ENCODE measurements at regions not wholly inside any gene's neighbourhood (a gene's known extent, or its start where the extent isn't known, plus 50 kb on each side); places are given as distances from the start of the nearest gene placed in this dataset.

- no peak for DNase-seq (ENCODE audit: low read depth in 2 of 2)
Measured at GRCh38 chr20:19077370-19078220, 134.8 kb upstream of the SLC24A3 start.

- DNase-seq (ENCODE audit: low read depth in 2 of 2): no peak
Measured at GRCh38 chr20:19078448-19079373, 133.7 kb upstream of the SLC24A3 start.

GRCh38 chr20:19079536-19080299 lies 132.7 kb upstream of the SLC24A3 start:
- peak; percentile 4 to 11 for DNase-seq (ENCODE audit: low read depth in 2 of 2)

GRCh38 chr20:19081937-19082336 lies 130.5 kb upstream of the SLC24A3 start:
- no peak for DNase-seq (ENCODE audit: low read depth in 2 of 2)

- no peak for DNase-seq (ENCODE audit: low read depth in 2 of 2)
Measured at GRCh38 chr20:19083136-19083621, 129.3 kb upstream of the SLC24A3 start.

GRCh38 chr20:19090332-19090731 lies 122.1 kb upstream of the SLC24A3 start:
- no peak for DNase-seq (ENCODE audit: low read depth in 2 of 2)

GRCh38 chr20:19094959-19095541 lies 117.4 kb upstream of the SLC24A3 start:
- DNase-seq (ENCODE audit: low read depth in 2 of 2): no peak

- no peak for DNase-seq (ENCODE audit: low read depth in 2 of 2)
Measured at GRCh38 chr20:19095762-19096161, 116.7 kb upstream of the SLC24A3 start.

- no peak for DNase-seq (ENCODE audit: low read depth in 2 of 2)
Measured at GRCh38 chr20:19096843-19097242, 115.6 kb upstream of the SLC24A3 start.

GRCh38 chr20:19098117-19098516 lies 114.3 kb upstream of the SLC24A3 start:
- DNase-seq (ENCODE audit: low read depth in 2 of 2): no peak

GRCh38 chr20:19098806-19099578 lies 113.5 kb upstream of the SLC24A3 start:
- DNase-seq (ENCODE audit: low read depth in 2 of 2): no peak

GRCh38 chr20:19099596-19100545 lies 112.6 kb upstream of the SLC24A3 start:
- DNase-seq (ENCODE audit: low read depth in 2 of 2): no peak

GRCh38 chr20:19100975-19101374 lies 111.5 kb upstream of the SLC24A3 start:
- no peak for DNase-seq (ENCODE audit: low read depth in 2 of 2)

GRCh38 chr20:19104186-19104585 lies 108.3 kb upstream of the SLC24A3 start:
- no peak for DNase-seq (ENCODE audit: low read depth in 2 of 2)

GRCh38 chr20:19108155-19108554 lies 104.3 kb upstream of the SLC24A3 start:
- no peak for DNase-seq (ENCODE audit: low read depth in 2 of 2)

GRCh38 chr20:19110285-19110684 lies 102.2 kb upstream of the SLC24A3 start:
- no peak for DNase-seq (ENCODE audit: low read depth in 2 of 2)

GRCh38 chr20:19110881-19111460 lies 101.5 kb upstream of the SLC24A3 start:
- no peak for DNase-seq (ENCODE audit: low read depth in 2 of 2)

- DNase-seq (ENCODE audit: low read depth in 2 of 2): no peak
Measured at GRCh38 chr20:19112828-19113227, 99.6 kb upstream of the SLC24A3 start.

All from lung microvascular endothelial cell (primary cell).